ENCODE measurements at regions not wholly inside any gene's neighbourhood (a gene's known extent, or its start where the extent isn't known, plus 50 kb on each side); places are given as distances from the start of the nearest gene placed in this dataset.
"Not testable (repeated sequence)": the region's sequence is repeated elsewhere in the genome, so short reads cannot be mapped to it uniquely, and the experiment has no call there.

GRCh38 chr4:57875829-57876392 is 765.7 kb upstream of the IGFBP7 start:
- DNase-seq (ENCODE audit: low read depth), result no peak

- no peak for DNase-seq (ENCODE audit: low read depth)
Measured at GRCh38 chr4:57866468-57867171, 756.4 kb upstream of the IGFBP7 start.

GRCh38 chr4:57865264-57865663 is 755.1 kb upstream of the IGFBP7 start:
- no peak for DNase-seq (ENCODE audit: low read depth)

GRCh38 chr4:57854748-57855147 is 744.6 kb upstream of the IGFBP7 start:
- no peak for DNase-seq (ENCODE audit: low read depth)

- DNase-seq (ENCODE audit: low read depth), result no peak
Measured at GRCh38 chr4:57850141-57850540, 740.0 kb upstream of the IGFBP7 start.

- no peak for DNase-seq (ENCODE audit: low read depth)
Measured at GRCh38 chr4:57832083-57832482, 721.9 kb upstream of the IGFBP7 start.

- DNase-seq (ENCODE audit: low read depth), result no peak
Measured at GRCh38 chr4:57789666-57790065, 679.5 kb upstream of the IGFBP7 start.

- DNase-seq (ENCODE audit: low read depth), result no peak
Measured at GRCh38 chr4:57777876-57778275, 667.7 kb upstream of the IGFBP7 start.

- DNase-seq (ENCODE audit: low read depth), result no peak
Measured at GRCh38 chr4:57774681-57775080, 664.5 kb upstream of the IGFBP7 start.

GRCh38 chr4:57774171-57774570 is 664.0 kb upstream of the IGFBP7 start:
- no peak for DNase-seq (ENCODE audit: low read depth)

- DNase-seq (ENCODE audit: low read depth), result no peak
Measured at GRCh38 chr4:57766341-57766740, 656.2 kb upstream of the IGFBP7 start.

- DNase-seq (ENCODE audit: low read depth), result no peak
Measured at GRCh38 chr4:57764856-57765255, 654.7 kb upstream of the IGFBP7 start.

GRCh38 chr4:57763070-57763469 is 652.9 kb upstream of the IGFBP7 start:
- DNase-seq (ENCODE audit: low read depth), result no peak

GRCh38 chr4:57740625-57741190 is 630.5 kb upstream of the IGFBP7 start:
- no peak for DNase-seq (ENCODE audit: low read depth)

GRCh38 chr4:57736781-57737180 is 626.6 kb upstream of the IGFBP7 start:
- DNase-seq (ENCODE audit: low read depth), result no peak

- DNase-seq (ENCODE audit: low read depth), result no peak
Measured at GRCh38 chr4:57734104-57734670, 624.0 kb upstream of the IGFBP7 start.

GRCh38 chr4:57729775-57730570 is 619.8 kb upstream of the IGFBP7 start:
- DNase-seq (ENCODE audit: low read depth), result not testable (repeated sequence)

GRCh38 chr4:57726154-57726553 is 616.0 kb upstream of the IGFBP7 start:
- no peak for DNase-seq (ENCODE audit: low read depth)

GRCh38 chr4:57719456-57719855 is 609.3 kb upstream of the IGFBP7 start:
- no peak for DNase-seq (ENCODE audit: low read depth)

GRCh38 chr4:57714313-57714712 is 604.1 kb upstream of the IGFBP7 start:
- not testable (repeated sequence) for DNase-seq (ENCODE audit: low read depth)

GRCh38 chr4:57710053-57710452 is 599.9 kb upstream of the IGFBP7 start:
- no peak for DNase-seq (ENCODE audit: low read depth)

- DNase-seq (ENCODE audit: low read depth), result no peak
Measured at GRCh38 chr4:57691370-57691769, 581.2 kb upstream of the IGFBP7 start.
